PC-9 (cell line): ENCODE measurements at regions not wholly inside any gene's neighbourhood (a gene's known extent, or its start where the extent isn't known, plus 50 kb on each side); places are given as distances from the start of the nearest gene placed in this dataset.

ENCODE experiments used
- BruUV-seq: library from RNA; stranded (reverse); fragments of 400-500 nt; replicated peaks from 2 replicates; lab custom pipeline; 2021; lab: Mats Ljungman, UMichigan
- CTCF ChIA-PET: fragments of 300-600 bp; sonication (Branson Sonifier 250); formaldehyde crosslinking; loops from one replicate; lab custom pipeline; 2022; ENCODE audit warnings: antibody characterized with exemption; lab: Charles Lee
- POLR2A ChIA-PET: fragments of 300-600 bp; sonication (Branson Sonifier 250); formaldehyde crosslinking; loops from one replicate; lab custom pipeline; 2022; ENCODE audit warnings: antibody characterized with exemption; ENCODE audit not compliant: unreplicated experiment; lab: Charles Lee
- DNase-seq, 2 experiments: peaks; one replicate each; pipeline versions ENCODE4 v3.0.0 to v3.0.0-alpha.2; 2015 to 2022; ENCODE audit warnings: mixed read lengths in 1 of 2
- H2AFZ ChIP-seq: fragments of 200-600 bp; sonication (generic); 2 replicates; pipeline ENCODE4 v1.8.1; 2017; ENCODE audit warnings: antibody characterized with exemption
- H3F3A ChIP-seq: fragments of 200-600 bp; sonication (generic); 2 replicates; pipeline ENCODE4 v1.8.1; 2017; ENCODE audit warnings: antibody characterized with exemption, mild to moderate bottlenecking, low read depth; ENCODE audit not compliant: insufficient read depth
- H3K27ac ChIP-seq: fragments of 200-600 bp; sonication (generic); 2 replicates; pipeline ENCODE4 v1.6.1; 2016; ENCODE audit warnings: mixed run types
- H3K27me3 ChIP-seq: fragments of 200-600 bp; sonication (generic); 2 replicates; pipeline ENCODE4 v1.6.1; 2016; ENCODE audit warnings: low read depth, mixed run types; ENCODE audit not compliant: insufficient read depth
- H3K36me3 ChIP-seq: fragments of 200-600 bp; sonication (generic); 2 replicates; pipeline ENCODE4 v1.6.1; 2016; ENCODE audit warnings: low read depth, mixed run types
- H3K4me1 ChIP-seq: fragments of 200-600 bp; sonication (generic); replicated peaks from 2 replicates; pipeline ENCODE4 v1.6.1; 2016; ENCODE audit warnings: mixed run types; ENCODE audit not compliant: insufficient read depth
- H3K4me2 ChIP-seq: fragments of 200-600 bp; sonication (generic); 2 replicates; pipeline ENCODE4 v1.6.1; 2017; ENCODE audit warnings: mixed run types
- H3K4me3 ChIP-seq: fragments of 200-600 bp; sonication (generic); 2 replicates; pipeline ENCODE4 v1.6.1; 2016; ENCODE audit warnings: mixed run types
- H3K79me2 ChIP-seq: fragments of 200-600 bp; sonication (generic); 2 replicates; pipeline ENCODE4 v1.6.1; 2017; ENCODE audit warnings: low read depth, mixed run types
- H3K9me2 ChIP-seq: fragments of 200-600 bp; sonication (generic); 2 replicates; pipeline ENCODE4 v1.8.1; 2017; ENCODE audit warnings: mild to moderate bottlenecking; ENCODE audit not compliant: insufficient read depth
- H3K9me3 ChIP-seq: fragments of 200-600 bp; sonication (generic); 2 replicates; pipeline ENCODE4 v1.8.1; 2016; ENCODE audit warnings: low read depth; ENCODE audit not compliant: insufficient read depth
- H4K20me1 ChIP-seq: fragments of 200-600 bp; sonication (generic); 2 replicates; pipeline ENCODE4 v1.8.1; 2017; ENCODE audit not compliant: insufficient read depth
- CTCF ChIP-seq: fragments of 200-600 bp; sonication (generic); conservative IDR thresholded peaks from 2 replicates; pipeline ENCODE4 v1.6.1; 2017; ENCODE audit warnings: mixed run types, antibody characterized with exemption, mild to moderate bottlenecking, moderate library complexity
- EZH2 ChIP-seq: fragments of 200-600 bp; sonication (generic); IDR thresholded peaks from 2 replicates; pipeline ENCODE4 v1.8.0; 2017; ENCODE audit warnings: antibody characterized with exemption, low read depth
- intact Hi-C: fragments of 100-400 bp; cut with micrococcal nuclease; formaldehyde crosslinking; loops from one replicate; pipeline ENCODE4 v1.10.0; 2022; ENCODE audit not compliant: unreplicated experiment

- H3K4me2 ChIP-seq: no peak overlapping the region
- TF ChIP-seq CTCF (no peak), EZH2 (no peak)
- H3K36me3 ChIP-seq: no peaks in the 10 kb centered on the region
- no peak overlapping the region for H3K27ac ChIP-seq
- intact Hi-C loops: no loop called here
- H3K4me1 ChIP-seq: no peaks in the 10 kb centered on the region
- H3K9me3 ChIP-seq: no peaks in the 10 kb centered on the region
- ChIA-PET POLR2A (no interaction called here), CTCF (no interaction called here)
- H4K20me1 ChIP-seq: no peaks in the 10 kb centered on the region
- no peak for DNase-seq
- H2AFZ ChIP-seq: no peak overlapping the region
- H3K27me3 ChIP-seq: peaks cover 42% of the 10 kb centered on the region
- no peaks in the 10 kb centered on the region for H3K9me2 ChIP-seq
- H3K4me3 ChIP-seq: no peak overlapping the region
- H3K79me2 ChIP-seq: no peaks in the 10 kb centered on the region
- BruUV-seq: no TSS peak
- H3F3A ChIP-seq: no peaks in the 10 kb centered on the region
These were observed 96.0 kb upstream of the RAB12 start for GRCh38 chr18:8513249-8513648.

GRCh38 chr18:8514409-8514808, 94.8 kb upstream of the RAB12 start:
- intact Hi-C loops: no loop called here
- no peaks in the 10 kb centered on the region for H3K9me3 ChIP-seq
- H3K9me2 ChIP-seq: no peaks in the 10 kb centered on the region
- CTCF ChIA-PET: no interaction called here
- H3F3A ChIP-seq: no peaks in the 10 kb centered on the region
- H3K4me1 ChIP-seq: no peaks in the 10 kb centered on the region
- no peak for DNase-seq
- H3K4me2 ChIP-seq: no peak overlapping the region
- H4K20me1 ChIP-seq: no peaks in the 10 kb centered on the region
- no peak overlapping the region for H3K4me3 ChIP-seq
- no peak overlapping the region for H2AFZ ChIP-seq
- no peak for TF ChIP-seq CTCF
- TF ChIP-seq EZH2: no peak
- H3K36me3 ChIP-seq: no peaks in the 10 kb centered on the region
- H3K27ac ChIP-seq: no peak overlapping the region
- peaks cover 42% of the 10 kb centered on the region for H3K27me3 ChIP-seq
- POLR2A ChIA-PET: no interaction called here
- BruUV-seq: no TSS peak
- no peaks in the 10 kb centered on the region for H3K79me2 ChIP-seq

DNA sequence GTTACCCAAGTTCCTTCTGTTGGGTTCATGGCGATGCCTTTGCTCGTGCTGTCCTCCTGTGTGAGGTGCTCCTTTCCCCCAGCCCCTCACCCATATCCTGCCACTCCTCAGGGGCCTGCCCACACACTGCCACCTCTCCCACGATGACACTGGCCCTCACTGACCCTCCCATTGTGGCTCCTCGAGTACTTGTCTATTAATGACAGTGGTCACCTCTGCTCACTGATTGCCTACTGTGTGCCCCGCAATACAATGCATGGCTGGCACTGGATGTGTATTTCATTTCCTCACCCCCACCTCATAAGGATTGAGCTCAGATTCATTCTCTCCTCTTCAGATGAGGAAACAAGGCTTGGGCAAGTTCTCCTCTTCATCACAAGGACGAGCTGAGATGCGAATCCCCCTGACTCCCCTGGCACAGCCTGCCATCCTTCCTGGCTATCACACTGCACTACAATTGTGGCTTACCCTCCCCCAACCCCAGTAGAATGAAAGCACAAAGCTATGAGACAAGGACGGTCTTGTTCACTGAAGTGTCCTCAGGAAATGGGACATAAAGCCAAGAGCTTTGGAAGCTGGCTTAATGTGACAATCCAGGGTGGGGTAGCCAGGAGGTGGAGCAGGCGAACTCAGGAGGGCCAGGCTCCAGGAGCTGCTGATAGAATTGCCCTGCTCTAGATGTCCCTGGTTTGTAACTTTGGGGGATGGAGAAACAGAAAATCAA, 93.9 kb upstream of the RAB12 start:
- Histone ChIP-seq H2AFZ (no peak overlapping the region), H3K4me3 (no peak overlapping the region), H3K36me3 (no peaks in the 10 kb centered on the region), H3K27me3 (peaks cover 38% of the 10 kb centered on the region), H3K79me2 (no peaks in the 10 kb centered on the region), H3K9me2 (no peaks in the 10 kb centered on the region), H3K27ac (no peak overlapping the region), H4K20me1 (no peaks in the 10 kb centered on the region), H3K4me1 (no peaks in the 10 kb centered on the region), H3K9me3 (no peaks in the 10 kb centered on the region), H3F3A (no peaks in the 10 kb centered on the region), H3K4me2 (no peak overlapping the region)
- DNase-seq: no peak
- ChIA-PET POLR2A (interaction anchor here (0.6 kb wide), 1 partner anchor 12 kb away, joined by 3 read pairs; no protein-coding TSS in a partner anchor), CTCF (no interaction called here)
- BruUV-seq: no TSS peak
- no peak for TF ChIP-seq CTCF
- TF ChIP-seq EZH2: no peak
- intact Hi-C loops: no loop called here
